Breast epithelium (tissue), 4 donors: ENCODE measurements at regions not wholly inside any gene's neighbourhood (a gene's known extent, or its start where the extent isn't known, plus 50 kb on each side); places are given as distances from the start of the nearest gene placed in this dataset.

Experiments
- DNase-seq, 2 donors: peaks; one replicate each; pipeline ENCODE4 v3.0.0-alpha.2; 2019; ENCODE audit warnings: low spot score in 2 of 2
- H3K27ac ChIP-seq, 2 donors: fragments of 200-600 bp; sonication (generic) in 1 of 2; one replicate each; pipeline ENCODE4 v1.5.1; 2016 to 2019; ENCODE audit warnings: mild to moderate bottlenecking in 1 of 2
- H3K27me3 ChIP-seq, 2 donors: fragments of 200-600 bp; sonication (generic) in 1 of 2; one replicate each; pipeline versions ENCODE4 v1.5.1 to v1.6.0; 2017 to 2019; ENCODE audit warnings: control low read depth in 1 of 2, mild to moderate bottlenecking in 1 of 2
- H3K36me3 ChIP-seq: fragments of 200-600 bp; one replicate; pipeline ENCODE4 v1.5.1; 2019
- H3K4me1 ChIP-seq, 2 donors: fragments of 200-600 bp; sonication (generic); one replicate each; pipeline ENCODE4 v1.5.1; 2016 to 2019; ENCODE audit warnings: control low read depth in 1 of 2
- H3K4me3 ChIP-seq, 3 donors: fragments of 200-600 bp; sonication (generic); 1 replicate in 2 of 3; 2 replicates in 1 of 3; pipeline ENCODE4 v1.5.1; 2016 to 2019; ENCODE audit warnings: mild to moderate bottlenecking in 3 of 3, moderate library complexity in 2 of 3
- H3K9me3 ChIP-seq, 2 donors: fragments of 200-600 bp; sonication (generic) in 1 of 2; one replicate each; pipeline ENCODE4 v1.5.1; 2016 to 2019; ENCODE audit warnings: control low read depth in 1 of 2
- CTCF ChIP-seq, 3 donors: fragments of 450-650 bp; IDR thresholded peaks; one replicate each; pipeline ENCODE4 v1.5.1; 2016 to 2017; ENCODE audit warnings: antibody characterized with exemption in 3 of 3, mild to moderate bottlenecking in 3 of 3, moderate library complexity in 3 of 3
- POLR2A ChIP-seq: fragments of 450-650 bp; IDR thresholded peaks from one replicate; pipeline ENCODE4 v1.6.1; 2016; ENCODE audit warnings: antibody characterized with exemption, mild to moderate bottlenecking, moderate library complexity
- POLR2AphosphoS5 ChIP-seq, 3 donors: sonication (generic); formaldehyde crosslinking; IDR thresholded peaks; one replicate each; pipeline ENCODE4 v1.6.1; 2017; ENCODE audit warnings: antibody characterized with exemption in 3 of 3
- intact Hi-C: fragments of 100-400 bp; cut with DNase I; formaldehyde crosslinking; loops from one replicate; pipeline ENCODE4 v1.15.1; 2023; ENCODE audit warnings: low total_unique reads

- no peak for DNase-seq
Observed at GRCh38 chr1:199866210-199866617, 161.3 kb upstream of the NR5A2 start.

GRCh38 chr1:199867601-199868000 lies 159.9 kb upstream of the NR5A2 start:
- TF ChIP-seq POLR2AphosphoS5 (IDR thresholded peaks at IDR 0.05) = no peak
- no peak for TF ChIP-seq POLR2A
- TF ChIP-seq CTCF (IDR thresholded peaks at IDR 0.05) = no peak
- Histone ChIP-seq H3K4me1 (no peaks in the 10 kb centered on the region), H3K36me3 (no peaks in the 10 kb centered on the region), H3K27me3 (no peaks in the 10 kb centered on the region), H3K27ac (no peak overlapping the region), H3K4me3 (no peak overlapping the region), H3K9me3 (no peaks in the 10 kb centered on the region)
- intact Hi-C loops = no loop called here
- DNase-seq = no peak

More at GRCh38 chr1:199866210-199866617, 161.3 kb upstream of the NR5A2 start:
- no peaks in the 10 kb centered on the region for H3K36me3 ChIP-seq
- H3K4me1 ChIP-seq = no peaks in the 10 kb centered on the region
- H3K4me3 ChIP-seq = no peak overlapping the region
- intact Hi-C loops = no loop called here
- no peak overlapping the region for H3K27ac ChIP-seq
- no peak for TF ChIP-seq CTCF (IDR thresholded peaks at IDR 0.05)
- TF ChIP-seq POLR2AphosphoS5 (IDR thresholded peaks at IDR 0.05) = no peak
- TF ChIP-seq POLR2A = no peak
- H3K9me3 ChIP-seq = no peaks in the 10 kb centered on the region
- H3K27me3 ChIP-seq = no peaks in the 10 kb centered on the region

GRCh38 chr1:199868777-199869176 lies 158.7 kb upstream of the NR5A2 start:
- H3K9me3 ChIP-seq = no peaks in the 10 kb centered on the region
- intact Hi-C loops = no loop called here
- TF ChIP-seq POLR2AphosphoS5 (IDR thresholded peaks at IDR 0.05) (no peak), CTCF (IDR thresholded peaks at IDR 0.05) (no peak), POLR2A (no peak)
- no peak for DNase-seq
- no peaks in the 10 kb centered on the region for H3K36me3 ChIP-seq
- H3K4me1 ChIP-seq = no peaks in the 10 kb centered on the region
- no peak overlapping the region for H3K4me3 ChIP-seq
- H3K27ac ChIP-seq = no peak overlapping the region
- H3K27me3 ChIP-seq = no peaks in the 10 kb centered on the region

- Histone ChIP-seq H3K27me3 (no peaks in the 10 kb centered on the region), H3K36me3 (no peaks in the 10 kb centered on the region), H3K4me3 (no peak overlapping the region), H3K9me3 (no peaks in the 10 kb centered on the region), H3K27ac (no peak overlapping the region), H3K4me1 (no peaks in the 10 kb centered on the region)
- no peak for DNase-seq
- intact Hi-C loops = no loop called here
- no peak for TF ChIP-seq POLR2A
- no peak for TF ChIP-seq POLR2AphosphoS5 (IDR thresholded peaks at IDR 0.05)
Observed at GRCh38 chr1:199875337-199875736, 152.2 kb upstream of the NR5A2 start.

GRCh38 chr1:199875856-199876255 lies 151.7 kb upstream of the NR5A2 start:
- Histone ChIP-seq H3K4me3 (no peak overlapping the region), H3K36me3 (no peaks in the 10 kb centered on the region), H3K27ac (no peak overlapping the region), H3K9me3 (no peaks in the 10 kb centered on the region), H3K4me1 (no peaks in the 10 kb centered on the region), H3K27me3 (no peaks in the 10 kb centered on the region)
- TF ChIP-seq CTCF (IDR thresholded peaks at IDR 0.05) (no peak), POLR2AphosphoS5 (IDR thresholded peaks at IDR 0.05) (no peak), POLR2A (no peak)
- DNase-seq = no peak
- intact Hi-C loops = no loop called here
